Endodermal cell (in vitro differentiated cells): ENCODE measurements at regions not wholly inside any gene's neighbourhood (a gene's known extent, or its start where the extent isn't known, plus 50 kb on each side); places are given as distances from the start of the nearest gene placed in this dataset.

Experiments used
- DNase-seq: peaks from one replicate; pipeline ENCODE4 v3.0.0-alpha.2; 2017
- H3K27ac ChIP-seq: 2 replicates; pipeline ENCODE4 v1.5.1; 2013; ENCODE audit warnings: mild to moderate bottlenecking, low read depth, low read length, moderate library complexity
- H3K27me3 ChIP-seq: 2 replicates; pipeline ENCODE4 v1.6.1; 2013; ENCODE audit warnings: mild to moderate bottlenecking, low read length, moderate library complexity; ENCODE audit not compliant: insufficient read depth, control insufficient read depth, poor library complexity, severe bottlenecking
- H3K36me3 ChIP-seq: 2 replicates; pipeline ENCODE4 v1.7.0; 2013; ENCODE audit warnings: mild to moderate bottlenecking, low read length, moderate library complexity; ENCODE audit not compliant: control insufficient read depth, insufficient read depth
- H3K4me1 ChIP-seq: one replicate; pipeline ENCODE4 v1.7.0; 2013; ENCODE audit warnings: low read length; ENCODE audit not compliant: control insufficient read depth, insufficient read depth
- H3K4me3 ChIP-seq: 2 replicates; pipeline ENCODE4 v1.5.1; 2013; ENCODE audit warnings: mild to moderate bottlenecking, low read length, moderate library complexity
- H3K9ac ChIP-seq: 2 replicates; pipeline ENCODE4 v1.6.1; 2013; ENCODE audit warnings: mild to moderate bottlenecking, low read length, moderate library complexity; ENCODE audit not compliant: poor library complexity, severe bottlenecking; ENCODE audit errors: extremely low read depth
- H3K9me3 ChIP-seq: 2 replicates; pipeline ENCODE4 v1.6.1; 2013; ENCODE audit warnings: mild to moderate bottlenecking, low read length, moderate library complexity; ENCODE audit not compliant: control insufficient read depth
- H3K27ac Mint-ChIP-seq: 2 replicates; pipeline ENCODE4 v1.8.0; 2020; ENCODE audit warnings: mixed read lengths
- H3K27me3 Mint-ChIP-seq: 2 replicates; pipeline ENCODE4 v1.8.0; 2021; ENCODE audit warnings: mild to moderate bottlenecking, mixed read lengths; ENCODE audit not compliant: insufficient read depth
- H3K36me3 Mint-ChIP-seq: 2 replicates; pipeline ENCODE4 v1.8.0; 2020; ENCODE audit warnings: low read depth, mixed read lengths
- H3K4me1 Mint-ChIP-seq: 2 replicates; pipeline ENCODE4 v1.8.0; 2020; ENCODE audit warnings: mixed read lengths
- H3K4me3 Mint-ChIP-seq: 2 replicates; pipeline ENCODE4 v1.8.0; 2020; ENCODE audit warnings: mild to moderate bottlenecking, moderate library complexity, mixed read lengths
- H3K9me3 Mint-ChIP-seq: 2 replicates; pipeline ENCODE4 v1.8.0; 2020; ENCODE audit warnings: mild to moderate bottlenecking, mixed read lengths
- CTCF ChIP-seq: fragments of 200-600 bp; sonication (generic); conservative IDR thresholded peaks from 2 replicates; pipeline ENCODE4 v1.5.0; 2021; ENCODE audit warnings: antibody characterized with exemption, mild to moderate bottlenecking
- WGBS, 2 experiments: methylation state at CpG; one replicate each; pipeline versions ENCODE4 v1.1.5 to v1.1.7; 2013; ENCODE audit warnings: missing lambda C conversion rate in 2 of 2, mixed read lengths in 1 of 2; ENCODE audit not compliant: insufficient coverage in 1 of 2, insufficient read length in 1 of 2; 5-methylcytosine and 5-hydroxymethylcytosine counted together

GRCh38 chr16:60170196-60170595, 1436.1 kb upstream of the GOT2 start:
- H3K9me3 ChIP-seq: no peaks in the 10 kb centered on the region
- no peak for TF ChIP-seq CTCF
- DNase-seq: no peak
- H3K27ac ChIP-seq: no peak overlapping the region
- no peaks in the 10 kb centered on the region for H3K27me3 ChIP-seq
- WGBS, 2 experiments: 100% methylated on average over 2 of the region's 3 CpGs; no CpG with 5 or more reads in 1 of the 2 experiments
- no peak overlapping the region for H3K9ac ChIP-seq
- H3K9me3 Mint-ChIP-seq: no peaks in the 10 kb centered on the region
- no peaks in the 10 kb centered on the region for H3K4me1 Mint-ChIP-seq
- H3K36me3 ChIP-seq: no peaks in the 10 kb centered on the region
- H3K27ac Mint-ChIP-seq: no peak overlapping the region
- no peak overlapping the region for H3K4me3 ChIP-seq
- no peak overlapping the region for H3K4me3 Mint-ChIP-seq
- H3K4me1 ChIP-seq: no peaks in the 10 kb centered on the region
- H3K36me3 Mint-ChIP-seq: no peaks in the 10 kb centered on the region
- H3K27me3 Mint-ChIP-seq: no peaks in the 10 kb centered on the region

- TF ChIP-seq CTCF: no peak
- Mint-ChIP-seq H3K4me1 (no peaks in the 10 kb centered on the region), H3K4me3 (no peak overlapping the region), H3K36me3 (no peaks in the 10 kb centered on the region), H3K27me3 (no peaks in the 10 kb centered on the region), H3K27ac (no peak overlapping the region), H3K9me3 (no peaks in the 10 kb centered on the region)
- Histone ChIP-seq H3K4me3 (no peak overlapping the region), H3K9me3 (no peaks in the 10 kb centered on the region), H3K36me3 (no peaks in the 10 kb centered on the region), H3K4me1 (no peaks in the 10 kb centered on the region), H3K9ac (no peak overlapping the region), H3K27me3 (no peaks in the 10 kb centered on the region), H3K27ac (no peak overlapping the region)
- DNase-seq: no peak
Measured at GRCh38 chr16:60166111-60166510, 1432.0 kb upstream of the GOT2 start.

- peaks cover 7% of the 10 kb centered on the region for H3K36me3 Mint-ChIP-seq
- peaks cover 22% of the 10 kb centered on the region for H3K9me3 Mint-ChIP-seq
- no peak overlapping the region for H3K4me3 Mint-ChIP-seq
Measured at GRCh38 chr16:60151987-60152386, 1417.9 kb upstream of the GOT2 start.

More at GRCh38 chr16:60151987-60152386, 1417.9 kb upstream of the GOT2 start:
- WGBS, 2 experiments: 91 to 99% methylated on average over 3 of the region's 3 CpGs
- Histone ChIP-seq H3K27ac (no peak overlapping the region), H3K9ac (no peak overlapping the region), H3K4me1 (no peaks in the 10 kb centered on the region), H3K4me3 (no peak overlapping the region), H3K9me3 (peaks cover 5% of the 10 kb centered on the region), H3K36me3 (no peaks in the 10 kb centered on the region), H3K27me3 (no peaks in the 10 kb centered on the region)
- DNase-seq: no peak
- TF ChIP-seq CTCF: no peak
- no peaks in the 10 kb centered on the region for H3K27me3 Mint-ChIP-seq
- no peaks in the 10 kb centered on the region for H3K4me1 Mint-ChIP-seq
- H3K27ac Mint-ChIP-seq: no peak overlapping the region
